Activated naive CD4-positive, alpha-beta T cell treated with anti-CD3 and anti-CD28 coated beads for 36 hours (primary cell): ENCODE measurements at regions not wholly inside any gene's neighbourhood (a gene's known extent, or its start where the extent isn't known, plus 50 kb on each side); places are given as distances from the start of the nearest gene placed in this dataset.

Source experiments
- CTCF ChIA-PET: fragments of 350-600 bp; sonication (Branson Sonifier 250); formaldehyde crosslinking; loops from one replicate; lab custom pipeline; 2021; ENCODE audit warnings: antibody characterized with exemption; lab: Charles Lee
- DNase-seq: peaks from one replicate; pipeline ENCODE4 v3.0.0-alpha.2; 2020
- H3K27ac Mint-ChIP-seq: one replicate; pipeline ENCODE4 v1.8.0; 2021; ENCODE audit warnings: mild to moderate bottlenecking, mixed read lengths
- H3K27me3 Mint-ChIP-seq: one replicate; pipeline ENCODE4 v1.8.0; 2021; ENCODE audit warnings: low read depth, mixed read lengths
- H3K36me3 Mint-ChIP-seq: one replicate; pipeline ENCODE4 v1.8.0; 2021; ENCODE audit warnings: low read depth, mixed read lengths
- H3K4me1 Mint-ChIP-seq: one replicate; pipeline ENCODE4 v1.8.0; 2021; ENCODE audit warnings: low read depth, mixed read lengths
- H3K4me3 Mint-ChIP-seq: one replicate; pipeline ENCODE4 v1.8.0; 2021; ENCODE audit warnings: mild to moderate bottlenecking, moderate library complexity, mixed read lengths
- H3K9me3 Mint-ChIP-seq: one replicate; pipeline ENCODE4 v1.8.0; 2021; ENCODE audit warnings: mixed read lengths
- intact Hi-C: fragments of 100-400 bp; cut with micrococcal nuclease; formaldehyde crosslinking; loops from one replicate; pipeline ENCODE4 v1.15.1; 2023

DNA sequence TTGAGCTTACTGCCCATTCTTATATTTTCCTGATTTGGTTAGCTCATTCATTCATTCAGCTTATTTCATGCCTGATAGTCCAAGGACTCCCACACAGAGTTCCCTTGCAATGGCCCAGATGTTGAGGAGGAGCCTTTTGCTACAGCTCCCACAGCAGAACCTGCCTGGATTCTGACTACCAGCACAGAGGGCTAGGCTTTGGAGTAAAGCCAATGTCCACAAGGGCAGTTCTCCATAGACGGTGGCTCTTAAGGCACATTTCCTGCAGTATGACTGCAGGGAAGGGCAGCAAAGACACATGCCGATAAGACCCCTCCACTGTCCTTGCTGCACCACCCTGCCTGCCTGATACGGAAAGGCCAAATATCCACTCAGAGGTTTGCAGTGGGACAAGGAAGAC is 112.3 kb upstream of the SYNDIG1 start:
- H3K4me3 Mint-ChIP-seq = no peak overlapping the region
- peaks cover 3% of the 10 kb centered on the region for H3K27me3 Mint-ChIP-seq
- no peaks in the 10 kb centered on the region for H3K4me1 Mint-ChIP-seq
- no peak overlapping the region for H3K27ac Mint-ChIP-seq
- DNase-seq = no peak
- H3K9me3 Mint-ChIP-seq = peaks cover 4% of the 10 kb centered on the region
- intact Hi-C loops = no loop called here
- peaks cover 3% of the 10 kb centered on the region for H3K36me3 Mint-ChIP-seq
- CTCF ChIA-PET = no interaction called here

DNA sequence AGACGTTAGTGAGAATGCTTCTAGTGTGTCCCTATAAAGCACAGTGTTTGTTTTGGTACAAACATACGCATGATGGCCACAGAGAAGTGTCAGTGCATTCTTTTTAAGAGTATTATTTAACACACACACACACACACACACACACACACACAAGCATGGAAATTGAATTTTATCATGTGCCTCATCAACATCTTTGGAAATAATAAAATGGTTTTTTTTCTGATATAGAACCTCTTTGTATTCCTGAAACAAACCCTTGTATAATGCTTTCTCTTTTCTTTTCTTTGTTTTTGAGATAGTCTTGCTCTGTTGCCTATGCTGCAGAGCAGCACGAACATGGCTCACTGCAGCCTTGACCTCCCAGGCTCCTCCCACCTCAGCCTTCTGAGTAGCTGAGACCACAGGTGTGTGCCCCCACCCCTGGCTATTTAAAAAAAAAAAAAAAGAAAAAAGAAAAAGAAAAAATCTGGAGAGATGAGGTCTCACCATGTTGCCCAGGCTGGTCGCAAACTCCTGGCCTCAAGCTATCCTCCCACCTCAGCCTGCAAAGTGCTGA is 116.2 kb upstream of the SYNDIG1 start:
- H3K4me1 Mint-ChIP-seq = no peaks in the 10 kb centered on the region
- intact Hi-C loops = no loop called here
- no peak overlapping the region for H3K4me3 Mint-ChIP-seq
- no peaks in the 10 kb centered on the region for H3K36me3 Mint-ChIP-seq
- no peaks in the 10 kb centered on the region for H3K9me3 Mint-ChIP-seq
- CTCF ChIA-PET = no interaction called here
- no peaks in the 10 kb centered on the region for H3K27me3 Mint-ChIP-seq
- H3K27ac Mint-ChIP-seq = no peak overlapping the region
- DNase-seq = no peak

DNA sequence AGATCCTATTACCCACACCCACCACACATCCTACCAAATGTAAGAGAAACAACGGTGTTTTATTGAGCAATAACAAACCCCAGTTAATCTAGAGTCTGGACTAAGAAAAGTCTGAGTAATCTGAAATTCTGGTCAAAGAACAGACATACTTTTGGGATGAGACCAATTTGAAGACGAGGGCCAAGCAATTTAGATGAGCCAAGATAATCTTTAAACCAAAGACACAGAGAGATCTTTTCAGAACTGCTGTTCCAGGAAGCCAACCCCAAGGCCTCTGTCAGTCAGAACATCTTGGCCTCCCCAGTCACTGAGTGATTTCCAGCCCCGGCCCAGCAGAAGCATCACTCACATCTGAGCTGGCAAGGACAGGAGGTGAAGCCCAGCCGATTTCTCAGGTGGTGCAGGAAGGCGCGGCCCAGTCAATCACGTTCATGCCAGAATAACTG is 118.5 kb upstream of the SYNDIG1 start:
- Mint-ChIP-seq H3K27ac (no peak overlapping the region), H3K9me3 (no peaks in the 10 kb centered on the region), H3K4me3 (no peak overlapping the region), H3K27me3 (no peaks in the 10 kb centered on the region), H3K4me1 (no peaks in the 10 kb centered on the region), H3K36me3 (no peaks in the 10 kb centered on the region)
- DNase-seq = no peak
- intact Hi-C loops = no loop called here
- CTCF ChIA-PET = no interaction called here

DNA sequence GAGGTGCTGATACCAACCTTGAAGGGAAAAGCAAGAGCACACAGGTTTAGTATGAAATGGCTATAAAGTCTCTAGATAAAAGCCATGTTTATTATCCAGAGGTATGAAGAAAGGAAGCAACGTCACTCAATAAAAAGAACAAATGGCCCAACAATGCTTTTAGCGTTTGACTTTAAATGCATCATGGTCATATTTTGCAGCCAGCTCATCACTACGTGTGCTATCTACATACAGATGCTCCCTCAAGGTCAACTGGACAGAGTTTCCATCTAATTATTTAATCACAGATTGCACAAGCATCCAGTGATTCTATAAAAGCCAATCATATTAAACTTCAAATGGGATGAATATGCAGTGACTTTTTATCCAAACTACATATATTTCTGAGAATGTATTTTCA is 127.6 kb upstream of the SYNDIG1 start:
- CTCF ChIA-PET = interaction anchor here (0.8 kb wide), 1 partner anchor 304 kb away, joined by 3 read pairs; no protein-coding TSS in a partner anchor
- H3K36me3 Mint-ChIP-seq = no peaks in the 10 kb centered on the region
- H3K9me3 Mint-ChIP-seq = no peaks in the 10 kb centered on the region
- H3K27me3 Mint-ChIP-seq = no peaks in the 10 kb centered on the region
- H3K27ac Mint-ChIP-seq = no peak overlapping the region
- no peak overlapping the region for H3K4me3 Mint-ChIP-seq
- intact Hi-C loops = no loop called here
- H3K4me1 Mint-ChIP-seq = peaks cover 4% of the 10 kb centered on the region
- no peak for DNase-seq

DNA sequence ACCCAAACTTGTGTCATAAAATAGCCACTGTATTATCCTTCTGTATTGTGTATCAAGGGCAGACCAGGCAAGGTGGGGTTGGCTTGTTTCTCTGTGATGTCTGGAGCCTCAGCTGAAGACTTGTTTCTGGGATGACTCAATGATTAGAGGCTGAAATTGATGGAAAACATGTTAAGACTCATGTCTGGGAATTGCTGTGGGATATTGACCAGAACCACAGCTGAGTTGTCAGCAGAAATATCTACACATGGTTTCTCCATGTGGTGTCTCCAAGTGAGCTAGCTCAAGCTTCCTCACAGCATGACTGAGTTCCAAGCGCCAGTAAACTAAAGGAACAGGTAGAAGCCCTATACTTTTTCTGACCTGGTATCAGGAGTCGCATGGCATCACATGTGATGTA is 128.5 kb upstream of the SYNDIG1 start:
- Mint-ChIP-seq H3K4me1 (peaks cover 4% of the 10 kb centered on the region), H3K27me3 (no peaks in the 10 kb centered on the region), H3K9me3 (no peaks in the 10 kb centered on the region), H3K27ac (no peak overlapping the region), H3K4me3 (no peak overlapping the region), H3K36me3 (no peaks in the 10 kb centered on the region)
- no peak for DNase-seq
- intact Hi-C loops = no loop called here
- CTCF ChIA-PET = interaction anchor here (0.6 kb wide), 1 partner anchor 62 kb away, joined by 3 read pairs; no protein-coding TSS in a partner anchor

DNA sequence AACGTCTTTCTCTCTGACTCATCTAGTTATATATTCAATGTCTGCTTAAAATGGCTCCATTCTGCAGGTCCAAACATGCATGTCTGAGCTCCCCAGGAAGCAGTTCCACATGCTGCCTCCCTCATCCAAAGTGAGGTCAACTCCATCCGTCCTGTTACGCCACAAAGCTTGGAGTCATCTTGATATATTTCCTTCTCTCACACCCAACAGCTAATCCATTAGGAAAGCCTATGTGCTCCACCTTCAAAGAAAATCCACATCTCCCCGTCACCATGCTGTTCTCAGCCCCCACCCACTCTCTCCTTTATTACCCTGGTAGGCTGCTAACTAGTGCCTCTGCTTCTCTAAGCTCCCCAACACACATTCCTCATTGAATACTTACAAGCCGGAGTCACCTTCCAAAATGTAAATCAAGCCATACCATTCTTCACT is 130.2 kb upstream of the SYNDIG1 start:
- intact Hi-C loops = no loop called here
- DNase-seq = no peak
- H3K9me3 Mint-ChIP-seq = no peaks in the 10 kb centered on the region
- H3K27ac Mint-ChIP-seq = no peak overlapping the region
- no peaks in the 10 kb centered on the region for H3K27me3 Mint-ChIP-seq
- no peaks in the 10 kb centered on the region for H3K36me3 Mint-ChIP-seq
- H3K4me3 Mint-ChIP-seq = no peak overlapping the region
- peaks cover 4% of the 10 kb centered on the region for H3K4me1 Mint-ChIP-seq
- CTCF ChIA-PET = no interaction called here

DNA sequence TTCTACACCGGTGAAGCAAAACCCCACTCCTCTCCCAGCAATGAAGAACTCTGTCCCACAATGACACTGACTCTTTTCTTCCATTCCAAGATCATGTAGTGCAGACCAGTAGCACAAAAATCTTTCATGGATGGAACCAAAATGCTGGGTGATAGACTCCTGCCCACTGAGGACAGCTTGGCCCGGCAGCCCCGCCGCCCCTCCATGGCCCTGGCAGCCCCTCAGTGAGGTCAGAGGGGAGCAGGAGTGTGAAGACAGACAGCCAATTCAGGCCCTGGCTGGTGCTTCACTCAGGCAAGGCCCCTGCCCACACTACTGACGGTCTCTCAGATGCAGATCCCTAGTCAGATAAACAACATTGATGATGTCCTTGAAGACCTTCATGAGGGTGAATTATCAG is 131.9 kb upstream of the SYNDIG1 start:
- DNase-seq = no peak
- Mint-ChIP-seq H3K4me1 (peaks cover 4% of the 10 kb centered on the region), H3K27me3 (no peaks in the 10 kb centered on the region), H3K4me3 (no peak overlapping the region), H3K9me3 (no peaks in the 10 kb centered on the region), H3K27ac (no peak overlapping the region), H3K36me3 (no peaks in the 10 kb centered on the region)
- intact Hi-C loops = no loop called here
- CTCF ChIA-PET = no interaction called here

DNA sequence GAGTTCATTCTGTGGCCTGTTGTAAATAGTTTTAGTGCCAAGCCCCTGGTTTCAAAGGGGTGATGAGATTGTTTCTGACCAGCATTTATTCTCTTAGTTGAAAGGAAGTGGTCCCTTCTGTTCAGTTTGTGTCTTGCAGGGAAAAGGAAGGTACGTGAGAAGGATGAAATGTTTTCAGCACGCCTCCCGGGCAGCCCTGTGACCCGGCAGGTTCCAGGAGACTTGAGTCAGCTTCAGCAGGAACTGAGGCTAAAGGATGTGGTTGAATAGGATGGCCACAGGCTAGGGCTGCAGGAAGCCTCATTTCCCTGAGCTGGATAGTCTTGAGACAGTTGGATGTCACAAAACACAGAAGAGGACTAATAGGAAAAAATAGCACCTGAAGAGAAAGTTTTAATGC is 132.4 kb upstream of the SYNDIG1 start:
- no peak for DNase-seq
- peaks cover 4% of the 10 kb centered on the region for H3K4me1 Mint-ChIP-seq
- no peak overlapping the region for H3K27ac Mint-ChIP-seq
- intact Hi-C loops = no loop called here
- no peaks in the 10 kb centered on the region for H3K9me3 Mint-ChIP-seq
- H3K4me3 Mint-ChIP-seq = no peak overlapping the region
- CTCF ChIA-PET = no interaction called here
- H3K27me3 Mint-ChIP-seq = no peaks in the 10 kb centered on the region
- H3K36me3 Mint-ChIP-seq = no peaks in the 10 kb centered on the region

DNA sequence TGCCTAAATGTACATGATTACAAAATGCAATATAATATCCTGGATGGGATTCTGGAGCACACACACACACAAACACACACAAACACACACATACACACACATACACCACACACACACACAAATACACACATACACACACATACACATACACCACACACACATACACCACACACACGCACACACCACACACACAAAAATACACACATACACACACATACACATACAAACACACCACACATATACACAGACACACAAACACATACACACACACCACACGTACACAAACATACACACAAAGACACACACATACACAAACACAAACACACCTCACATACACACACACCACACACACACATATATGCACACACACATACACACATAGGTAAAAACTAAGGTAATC is 134.6 kb upstream of the SYNDIG1 start:
- Mint-ChIP-seq H3K9me3 (no peaks in the 10 kb centered on the region), H3K27ac (no peak overlapping the region), H3K4me1 (peaks cover 4% of the 10 kb centered on the region), H3K4me3 (no peak overlapping the region), H3K36me3 (no peaks in the 10 kb centered on the region), H3K27me3 (no peaks in the 10 kb centered on the region)
- intact Hi-C loops = no loop called here
- CTCF ChIA-PET = no interaction called here
- DNase-seq = no peak

DNA sequence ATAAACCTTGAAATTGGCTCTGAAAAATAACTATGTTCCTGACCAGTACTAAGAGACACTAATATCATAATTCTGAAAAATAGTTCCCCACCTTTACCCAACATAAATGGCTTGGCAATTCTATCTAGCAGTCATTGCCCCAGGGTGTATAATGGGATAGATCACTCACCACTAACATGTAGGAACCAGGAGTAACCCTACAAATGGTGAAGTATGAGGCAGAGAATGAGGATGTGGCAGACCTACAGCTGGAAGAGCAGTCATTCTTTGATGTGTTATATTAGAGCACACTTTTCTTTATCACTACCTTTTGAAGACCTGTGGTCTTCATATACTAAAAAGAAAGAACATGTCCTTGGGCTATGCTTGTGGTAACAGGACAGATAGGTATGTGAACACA is 136.5 kb upstream of the SYNDIG1 start:
- H3K4me3 Mint-ChIP-seq = no peak overlapping the region
- DNase-seq = no peak
- intact Hi-C loops = no loop called here
- peaks cover 4% of the 10 kb centered on the region for H3K4me1 Mint-ChIP-seq
- no peaks in the 10 kb centered on the region for H3K27me3 Mint-ChIP-seq
- H3K36me3 Mint-ChIP-seq = no peaks in the 10 kb centered on the region
- CTCF ChIA-PET = no interaction called here
- no peaks in the 10 kb centered on the region for H3K9me3 Mint-ChIP-seq
- H3K27ac Mint-ChIP-seq = no peak overlapping the region

DNA sequence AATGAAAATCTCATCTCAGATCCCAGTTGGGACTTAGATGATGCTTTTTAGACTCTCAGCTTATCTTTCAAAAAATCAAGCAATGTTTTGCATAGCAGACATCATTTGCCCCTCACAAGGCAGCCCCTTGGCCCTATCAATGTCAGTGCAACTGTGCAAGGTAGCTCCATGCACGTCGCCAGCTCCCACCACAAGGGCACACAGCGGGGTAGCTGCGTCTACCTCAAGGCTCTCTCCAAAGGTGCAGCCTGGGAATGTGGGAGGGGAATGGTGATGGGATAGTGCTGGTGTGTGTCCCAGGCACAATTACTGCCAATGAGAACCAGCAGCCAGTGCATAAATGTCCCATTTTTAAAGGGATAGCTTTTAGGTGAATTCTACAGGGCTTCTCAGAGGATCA is 137.5 kb upstream of the SYNDIG1 start:
- no peaks in the 10 kb centered on the region for H3K27me3 Mint-ChIP-seq
- no peaks in the 10 kb centered on the region for H3K9me3 Mint-ChIP-seq
- H3K36me3 Mint-ChIP-seq = no peaks in the 10 kb centered on the region
- H3K27ac Mint-ChIP-seq = no peak overlapping the region
- H3K4me3 Mint-ChIP-seq = no peak overlapping the region
- no peak for DNase-seq
- intact Hi-C loops = no loop called here
- CTCF ChIA-PET = no interaction called here
- peaks cover under 1% of the 10 kb centered on the region for H3K4me1 Mint-ChIP-seq

DNA sequence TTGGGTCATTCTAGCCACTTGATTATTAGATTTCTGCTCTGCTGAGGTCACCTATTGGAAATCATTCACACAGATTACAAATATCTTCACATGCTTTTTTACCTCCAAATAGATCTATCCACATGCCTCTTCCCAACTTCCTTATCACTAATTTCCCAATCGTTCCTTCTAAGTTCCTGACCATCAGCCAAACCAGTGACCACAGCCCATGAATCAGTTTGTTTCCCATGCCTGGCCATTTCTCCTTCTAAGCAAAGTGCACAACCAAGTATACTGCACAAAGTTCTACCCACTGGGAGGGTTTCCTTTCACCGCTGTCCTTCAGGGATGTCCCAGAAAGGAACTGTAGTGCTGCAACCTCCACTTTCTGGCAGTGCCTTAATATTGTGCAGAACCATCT is 140.5 kb upstream of the SYNDIG1 start:
- no peaks in the 10 kb centered on the region for H3K9me3 Mint-ChIP-seq
- H3K4me1 Mint-ChIP-seq = no peaks in the 10 kb centered on the region
- no peaks in the 10 kb centered on the region for H3K27me3 Mint-ChIP-seq
- H3K36me3 Mint-ChIP-seq = no peaks in the 10 kb centered on the region
- DNase-seq = no peak
- H3K27ac Mint-ChIP-seq = no peak overlapping the region
- intact Hi-C loops = no loop called here
- CTCF ChIA-PET = no interaction called here
- no peak overlapping the region for H3K4me3 Mint-ChIP-seq

DNA sequence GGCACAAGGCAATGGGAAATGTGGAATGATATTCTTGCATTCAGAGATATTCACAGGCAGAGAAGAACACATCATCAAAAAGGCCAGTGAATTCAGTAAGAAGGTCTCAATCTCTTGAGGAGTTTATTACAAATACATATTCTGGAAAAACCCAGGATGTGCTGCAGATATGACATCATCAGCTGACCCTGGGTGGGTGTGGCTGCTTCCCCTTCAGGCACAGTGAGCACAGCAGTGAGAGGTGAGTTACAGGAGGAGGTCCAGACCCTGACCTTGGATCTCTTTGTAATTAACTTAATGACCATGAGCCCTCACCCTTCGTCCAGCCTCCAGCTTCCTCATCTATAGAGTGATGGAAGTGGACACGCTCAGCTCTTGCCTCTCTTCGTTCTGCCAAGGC is 147.5 kb upstream of the SYNDIG1 start:
- Mint-ChIP-seq H3K4me1 (peaks cover 18% of the 10 kb centered on the region), H3K36me3 (no peaks in the 10 kb centered on the region), H3K27me3 (no peaks in the 10 kb centered on the region), H3K27ac (no peak overlapping the region), H3K4me3 (no peak overlapping the region), H3K9me3 (no peaks in the 10 kb centered on the region)
- CTCF ChIA-PET = no interaction called here
- DNase-seq = no peak
- intact Hi-C loops = no loop called here
